ENCODE measurements at regions not wholly inside any gene's neighbourhood (a gene's known extent, or its start where the extent isn't known, plus 50 kb on each side); places are given as distances from the start of the nearest gene placed in this dataset.

DNA sequence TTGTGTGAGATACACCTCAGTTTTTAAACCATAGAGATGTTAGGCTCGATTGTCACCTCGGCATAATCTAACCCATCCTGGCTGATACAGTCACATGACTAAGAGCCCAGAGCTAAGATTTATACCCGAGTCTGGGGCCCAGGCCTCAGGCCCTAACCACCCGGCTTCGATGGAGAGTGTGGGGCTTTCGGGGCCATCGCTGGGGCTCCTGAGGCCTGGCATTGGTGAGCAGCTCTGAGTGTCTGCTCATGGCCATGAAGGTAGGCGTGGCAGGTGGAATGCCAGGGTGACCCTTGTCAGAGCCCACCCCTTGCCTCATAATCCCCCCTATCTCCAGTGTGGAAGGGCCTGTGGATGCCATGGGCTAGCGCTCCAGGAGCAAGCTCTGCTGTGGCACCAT, 164.3 kb downstream of the BMP7 start:
- no peaks in the 10 kb centered on the region for H3K9me3 Mint-ChIP-seq (ENCODE audit: unreplicated experiment)
- no TSS peak for BruUV-seq (replicated peaks)
- no peaks in the 10 kb centered on the region for H3K36me3 Mint-ChIP-seq (ENCODE audit: insufficient read depth, unreplicated experiment)
- intact Hi-C loops (cut with micrococcal nuclease) = no loop called here
- TF ChIP-seq, protein P1, sequence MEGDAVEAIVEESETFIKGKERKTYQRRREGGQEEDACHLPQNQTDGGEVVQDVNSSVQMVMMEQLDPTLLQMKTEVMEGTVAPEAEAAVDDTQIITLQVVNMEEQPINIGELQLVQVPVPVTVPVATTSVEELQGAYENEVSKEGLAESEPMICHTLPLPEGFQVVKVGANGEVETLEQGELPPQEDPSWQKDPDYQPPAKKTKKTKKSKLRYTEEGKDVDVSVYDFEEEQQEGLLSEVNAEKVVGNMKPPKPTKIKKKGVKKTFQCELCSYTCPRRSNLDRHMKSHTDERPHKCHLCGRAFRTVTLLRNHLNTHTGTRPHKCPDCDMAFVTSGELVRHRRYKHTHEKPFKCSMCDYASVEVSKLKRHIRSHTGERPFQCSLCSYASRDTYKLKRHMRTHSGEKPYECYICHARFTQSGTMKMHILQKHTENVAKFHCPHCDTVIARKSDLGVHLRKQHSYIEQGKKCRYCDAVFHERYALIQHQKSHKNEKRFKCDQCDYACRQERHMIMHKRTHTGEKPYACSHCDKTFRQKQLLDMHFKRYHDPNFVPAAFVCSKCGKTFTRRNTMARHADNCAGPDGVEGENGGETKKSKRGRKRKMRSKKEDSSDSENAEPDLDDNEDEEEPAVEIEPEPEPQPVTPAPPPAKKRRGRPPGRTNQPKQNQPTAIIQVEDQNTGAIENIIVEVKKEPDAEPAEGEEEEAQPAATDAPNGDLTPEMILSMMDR (IDR thresholded peaks at IDR 0.05; ENCODE audit: unreplicated experiment) = no peak
- H3K4me1 Mint-ChIP-seq (ENCODE audit: insufficient read depth, unreplicated experiment) = no peaks in the 10 kb centered on the region
- ChIA-PET CTCF (interaction anchor here (0.6 to 4.4 kb wide), 8 partner anchors 9 to 1079 kb away, joined by 3 to 32 read pairs (median 4); no protein-coding TSS in a partner anchor), POLR2A (no interaction called here)
- no peak for DNase-seq (ENCODE audit: unreplicated experiment)
- H3K27me3 Mint-ChIP-seq (ENCODE audit: insufficient read depth, unreplicated experiment) = peaks cover 60% of the 10 kb centered on the region
- H3K4me3 Mint-ChIP-seq (ENCODE audit: unreplicated experiment) = no peak overlapping the region
- no peak overlapping the region for H3K27ac Mint-ChIP-seq (ENCODE audit: low read depth, unreplicated experiment)

DNA sequence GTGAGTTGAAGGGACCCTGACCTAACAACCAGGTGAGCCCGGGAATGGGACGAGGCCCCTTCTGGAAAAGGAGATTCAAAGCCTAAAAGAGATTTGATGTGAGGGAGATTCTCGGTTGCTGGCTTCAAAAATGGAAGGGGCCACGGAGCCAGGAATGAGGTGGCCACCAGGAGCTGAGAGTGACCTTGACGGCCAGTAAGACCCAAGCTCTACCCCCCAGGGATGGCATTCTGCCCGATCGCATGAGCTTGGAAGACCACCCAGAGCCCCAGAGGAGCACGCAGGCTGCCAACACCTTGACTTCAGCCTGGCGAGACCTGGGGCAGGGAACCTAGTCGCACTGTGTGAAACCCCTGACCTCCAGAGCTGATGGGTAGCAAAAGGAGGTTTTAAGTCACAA, 163.9 kb downstream of the BMP7 start:
- DNase-seq (ENCODE audit: unreplicated experiment) = no peak
- Mint-ChIP-seq H3K36me3 (ENCODE audit: insufficient read depth, unreplicated experiment) (no peaks in the 10 kb centered on the region), H3K4me3 (ENCODE audit: unreplicated experiment) (no peak overlapping the region), H3K27me3 (ENCODE audit: insufficient read depth, unreplicated experiment) (peaks cover 64% of the 10 kb centered on the region), H3K9me3 (ENCODE audit: unreplicated experiment) (no peaks in the 10 kb centered on the region), H3K27ac (ENCODE audit: low read depth, unreplicated experiment) (no peak overlapping the region), H3K4me1 (ENCODE audit: insufficient read depth, unreplicated experiment) (no peaks in the 10 kb centered on the region)
- CTCF ChIA-PET = interaction anchor here (0.6 to 4.4 kb wide), 7 partner anchors 8 to 1078 kb away, joined by 3 to 32 read pairs (median 3); no protein-coding TSS in a partner anchor
- intact Hi-C loops (cut with micrococcal nuclease) = no loop called here
- TF ChIP-seq, protein P1 (IDR thresholded peaks at IDR 0.05; ENCODE audit: unreplicated experiment) = no peak
- POLR2A ChIA-PET = no interaction called here
- BruUV-seq (replicated peaks) = no TSS peak

DNA sequence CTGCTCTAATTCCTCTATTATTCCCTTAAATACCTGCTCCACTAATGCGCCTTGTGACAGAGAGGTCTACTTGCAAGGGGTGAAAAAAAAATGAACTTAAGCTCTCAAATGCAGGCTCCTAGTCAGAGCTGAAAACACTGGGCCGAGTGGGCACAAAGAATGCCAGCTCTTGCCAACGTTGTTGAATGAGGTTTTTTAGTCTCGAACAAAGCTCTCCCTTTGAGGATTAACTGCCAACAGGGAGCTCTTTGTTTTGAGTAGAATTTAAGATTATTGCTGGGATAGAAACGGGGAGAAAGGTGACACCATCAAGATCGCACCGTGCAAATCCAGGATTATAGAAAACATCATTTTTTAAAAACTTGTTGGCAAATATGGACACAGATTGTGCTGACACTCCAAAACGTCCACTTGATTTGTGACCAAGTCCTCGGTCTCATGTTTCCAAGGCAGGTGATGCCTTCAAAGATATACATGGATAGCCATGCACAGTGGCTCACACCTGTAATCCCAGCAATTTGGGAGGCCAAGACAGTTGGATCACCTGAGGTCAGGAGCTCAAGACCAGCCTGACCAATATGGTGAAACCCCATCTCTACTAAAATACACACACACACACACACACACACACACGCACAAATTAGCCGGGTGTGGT, 163.2 kb downstream of the BMP7 start:
- ChIA-PET CTCF (interaction anchor here (0.6 to 4.4 kb wide), 7 partner anchors 8 to 613 kb away, joined by 3 to 32 read pairs (median 3); no protein-coding TSS in a partner anchor), POLR2A (no interaction called here)
- H3K9me3 Mint-ChIP-seq (ENCODE audit: unreplicated experiment) = no peaks in the 10 kb centered on the region
- H3K4me3 Mint-ChIP-seq (ENCODE audit: unreplicated experiment) = no peak overlapping the region
- no peaks in the 10 kb centered on the region for H3K36me3 Mint-ChIP-seq (ENCODE audit: insufficient read depth, unreplicated experiment)
- H3K4me1 Mint-ChIP-seq (ENCODE audit: insufficient read depth, unreplicated experiment) = no peaks in the 10 kb centered on the region
- no TSS peak for BruUV-seq (replicated peaks)
- DNase-seq (ENCODE audit: unreplicated experiment) = no peak
- intact Hi-C loops (cut with micrococcal nuclease) = no loop called here
- H3K27me3 Mint-ChIP-seq (ENCODE audit: insufficient read depth, unreplicated experiment) = peaks cover 72% of the 10 kb centered on the region
- TF ChIP-seq, protein P1 (IDR thresholded peaks at IDR 0.05; ENCODE audit: unreplicated experiment) = no peak
- H3K27ac Mint-ChIP-seq (ENCODE audit: low read depth, unreplicated experiment) = no peak overlapping the region

DNA sequence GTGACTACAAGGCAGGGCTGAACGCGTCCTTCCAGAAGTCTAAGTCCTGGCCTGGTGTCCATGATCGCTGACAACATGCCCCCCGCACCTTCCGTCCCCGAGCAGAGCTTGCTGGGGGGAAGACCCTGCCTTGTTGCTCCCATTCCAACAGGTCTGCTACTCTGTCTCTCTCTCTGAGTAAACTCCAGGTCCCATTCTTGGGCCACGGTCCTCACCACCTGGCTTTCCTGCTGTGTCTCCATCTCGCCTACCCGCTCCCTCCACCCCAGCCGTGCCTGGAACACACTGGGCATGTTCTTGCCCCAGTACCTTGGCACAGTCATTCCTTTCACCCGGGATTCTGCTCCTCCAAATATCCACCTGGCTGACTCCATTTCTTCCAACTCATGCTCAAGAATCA, 162.3 kb downstream of the BMP7 start:
- no peak overlapping the region for H3K4me3 Mint-ChIP-seq (ENCODE audit: unreplicated experiment)
- no peak for DNase-seq (ENCODE audit: unreplicated experiment)
- H3K9me3 Mint-ChIP-seq (ENCODE audit: unreplicated experiment) = no peaks in the 10 kb centered on the region
- ChIA-PET POLR2A (no interaction called here), CTCF (interaction anchor here (0.8 to 1.6 kb wide), 5 partner anchors 11 to 242 kb away, joined by 3 to 9 read pairs (median 5); no protein-coding TSS in a partner anchor)
- intact Hi-C loops (cut with micrococcal nuclease) = no loop called here
- no peaks in the 10 kb centered on the region for H3K36me3 Mint-ChIP-seq (ENCODE audit: insufficient read depth, unreplicated experiment)
- TF ChIP-seq, protein P1 (IDR thresholded peaks at IDR 0.05; ENCODE audit: unreplicated experiment) = no peak
- BruUV-seq (replicated peaks) = no TSS peak
- peaks cover 80% of the 10 kb centered on the region for H3K27me3 Mint-ChIP-seq (ENCODE audit: insufficient read depth, unreplicated experiment)
- no peaks in the 10 kb centered on the region for H3K4me1 Mint-ChIP-seq (ENCODE audit: insufficient read depth, unreplicated experiment)
- no peak overlapping the region for H3K27ac Mint-ChIP-seq (ENCODE audit: low read depth, unreplicated experiment)
